ENCODE measurements at regions not wholly inside any gene's neighbourhood (a gene's known extent, or its start where the extent isn't known, plus 50 kb on each side); places are given as distances from the start of the nearest gene placed in this dataset.

DNA sequence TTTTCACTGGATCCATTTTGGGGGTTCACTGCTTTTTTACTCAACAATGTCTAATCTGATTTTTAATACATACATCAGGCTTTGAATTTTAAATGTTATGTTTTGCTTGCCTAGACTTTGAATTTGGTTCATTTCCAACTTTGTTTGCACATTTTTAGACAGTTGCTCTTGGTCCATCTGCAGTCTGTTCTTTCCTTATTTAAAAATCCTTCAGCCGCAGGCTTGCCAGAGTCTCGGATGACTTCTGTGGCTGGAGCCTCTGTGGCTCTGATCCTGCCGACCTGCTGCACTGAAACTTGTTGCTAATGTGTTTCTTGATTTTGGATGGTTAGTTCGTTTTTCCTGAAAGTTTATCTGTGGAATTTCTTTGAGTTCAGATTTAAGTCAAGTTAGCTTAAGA lies 172.0 kb upstream of the ALKAL2 start:
- Histone ChIP-seq H3K27ac (no peak overlapping the region), H3K36me3 (no peaks in the 10 kb centered on the region), H3K27me3 (no peaks in the 10 kb centered on the region), H3K9me3 (no peaks in the 10 kb centered on the region), H3K4me1 (no peaks in the 10 kb centered on the region), H3K4me3 (no peak overlapping the region)
- WGBS, 2 donors, result 36 to 47% methylated on average over 4 of the region's 4 CpGs
- TF ChIP-seq POLR2AphosphoS5 (IDR thresholded peaks at IDR 0.05) (no peak), EP300 (IDR thresholded peaks at IDR 0.05) (no peak), POLR2A (IDR thresholded peaks at IDR 0.05) (no peak)
- TF ChIP-seq, protein P1, sequence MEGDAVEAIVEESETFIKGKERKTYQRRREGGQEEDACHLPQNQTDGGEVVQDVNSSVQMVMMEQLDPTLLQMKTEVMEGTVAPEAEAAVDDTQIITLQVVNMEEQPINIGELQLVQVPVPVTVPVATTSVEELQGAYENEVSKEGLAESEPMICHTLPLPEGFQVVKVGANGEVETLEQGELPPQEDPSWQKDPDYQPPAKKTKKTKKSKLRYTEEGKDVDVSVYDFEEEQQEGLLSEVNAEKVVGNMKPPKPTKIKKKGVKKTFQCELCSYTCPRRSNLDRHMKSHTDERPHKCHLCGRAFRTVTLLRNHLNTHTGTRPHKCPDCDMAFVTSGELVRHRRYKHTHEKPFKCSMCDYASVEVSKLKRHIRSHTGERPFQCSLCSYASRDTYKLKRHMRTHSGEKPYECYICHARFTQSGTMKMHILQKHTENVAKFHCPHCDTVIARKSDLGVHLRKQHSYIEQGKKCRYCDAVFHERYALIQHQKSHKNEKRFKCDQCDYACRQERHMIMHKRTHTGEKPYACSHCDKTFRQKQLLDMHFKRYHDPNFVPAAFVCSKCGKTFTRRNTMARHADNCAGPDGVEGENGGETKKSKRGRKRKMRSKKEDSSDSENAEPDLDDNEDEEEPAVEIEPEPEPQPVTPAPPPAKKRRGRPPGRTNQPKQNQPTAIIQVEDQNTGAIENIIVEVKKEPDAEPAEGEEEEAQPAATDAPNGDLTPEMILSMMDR (IDR thresholded peaks at IDR 0.05), result no peak
- DNase-seq (no peak), ATAC-seq (ENCODE audit: low FRiP score in 2 of 2) (no peak)

DNA sequence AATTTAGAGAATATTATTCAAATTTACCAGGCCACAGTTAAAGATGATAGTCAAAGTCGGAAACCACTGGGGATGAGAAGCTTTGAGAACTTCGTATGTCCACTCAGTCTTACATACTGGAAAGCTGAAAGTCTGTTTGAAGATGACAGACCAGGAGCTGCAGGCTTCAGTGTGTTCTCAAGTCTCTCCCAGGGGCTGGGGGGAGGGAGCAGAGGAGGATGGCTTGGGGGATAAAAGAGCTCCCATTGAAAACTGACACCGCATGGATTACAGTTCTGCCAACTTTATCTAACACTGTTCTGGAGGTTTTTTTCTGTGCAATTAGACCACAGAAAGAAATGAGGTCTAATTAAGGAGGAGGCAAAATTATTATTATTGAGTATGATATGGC lies 170.5 kb upstream of the ALKAL2 start:
- H3K27me3 ChIP-seq, result no peaks in the 10 kb centered on the region
- H3K9me3 ChIP-seq, result no peaks in the 10 kb centered on the region
- H3K36me3 ChIP-seq, result no peaks in the 10 kb centered on the region
- H3K4me1 ChIP-seq, result no peaks in the 10 kb centered on the region
- TF ChIP-seq POLR2A (IDR thresholded peaks at IDR 0.05), result no peak
- TF ChIP-seq EP300 (IDR thresholded peaks at IDR 0.05), result no peak
- TF ChIP-seq, protein P1 (IDR thresholded peaks at IDR 0.05), result no peak
- no peak for TF ChIP-seq POLR2AphosphoS5 (IDR thresholded peaks at IDR 0.05)
- no peak for ATAC-seq (ENCODE audit: low FRiP score in 2 of 2)
- no peak for DNase-seq
- H3K27ac ChIP-seq, result no peak overlapping the region
- no peak overlapping the region for H3K4me3 ChIP-seq
- 72 to 85% methylated on average over 3 of the region's 3 CpGs for WGBS, 2 donors

DNA sequence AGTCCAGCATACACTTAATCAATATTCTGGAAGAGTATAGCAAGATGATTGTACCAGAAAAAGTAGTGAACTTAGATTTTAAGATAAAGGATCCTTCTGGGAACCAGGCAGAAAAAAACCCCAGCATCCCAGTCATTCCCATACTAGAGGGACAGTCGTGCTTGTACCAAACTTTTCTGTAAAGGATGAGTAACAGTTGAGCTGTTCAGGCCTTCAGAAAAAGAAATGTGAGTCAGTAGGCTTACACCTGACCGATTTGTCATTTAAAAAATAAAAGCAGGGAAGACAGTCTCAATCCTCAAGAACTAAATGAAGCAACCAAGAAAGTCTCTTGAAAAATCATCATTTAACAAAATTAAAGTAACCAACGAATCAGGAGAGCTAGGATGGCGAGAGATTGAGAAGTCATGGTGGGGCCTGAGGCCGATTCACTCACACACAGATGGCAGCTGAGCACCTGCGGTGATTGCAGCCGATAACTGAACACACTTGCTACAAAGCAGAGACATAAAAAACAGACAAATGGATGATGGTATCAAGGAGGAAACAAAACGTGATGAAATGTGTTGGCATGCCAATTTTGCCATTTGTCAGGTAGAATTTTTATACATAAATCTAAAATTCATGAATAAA lies 170.0 kb upstream of the ALKAL2 start:
- Histone ChIP-seq H3K27me3 (no peaks in the 10 kb centered on the region), H3K9me3 (no peaks in the 10 kb centered on the region), H3K27ac (no peak overlapping the region), H3K4me1 (no peaks in the 10 kb centered on the region), H3K4me3 (no peak overlapping the region), H3K36me3 (no peaks in the 10 kb centered on the region)
- ATAC-seq (ENCODE audit: low FRiP score in 2 of 2), result no peak
- WGBS, 2 donors, result 71 to 80% methylated on average over 8 of the region's 8 CpGs
- TF ChIP-seq, protein P1 (IDR thresholded peaks at IDR 0.05), result no peak
- no peak for DNase-seq

DNA sequence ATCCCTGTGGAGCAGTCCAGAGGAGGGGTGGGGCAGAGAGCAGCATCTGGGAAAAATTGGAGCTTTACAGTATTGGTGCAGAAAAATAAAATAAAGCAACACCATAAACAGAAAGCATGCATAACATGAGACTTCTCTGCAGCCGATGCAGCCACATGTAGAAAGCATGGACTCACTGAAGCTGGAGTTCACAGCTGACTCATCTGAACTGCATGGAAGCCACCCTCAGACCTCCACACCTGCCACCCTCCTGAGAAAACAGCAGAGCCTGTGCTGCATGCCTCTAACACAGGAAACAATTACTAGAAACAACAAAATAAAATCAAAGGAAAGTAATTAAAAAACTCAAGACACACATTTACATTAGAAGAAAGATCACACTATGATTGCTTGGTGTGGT lies 169.4 kb upstream of the ALKAL2 start:
- no peaks in the 10 kb centered on the region for H3K36me3 ChIP-seq
- TF ChIP-seq, protein P1 (IDR thresholded peaks at IDR 0.05), result no peak
- TF ChIP-seq EP300 (IDR thresholded peaks at IDR 0.05) (no peak), POLR2AphosphoS5 (IDR thresholded peaks at IDR 0.05) (no peak), POLR2A (IDR thresholded peaks at IDR 0.05) (no peak)
- ATAC-seq (ENCODE audit: low FRiP score in 2 of 2) (peak in 1 of 2 donors; percentile 38), DNase-seq (no peak)
- H3K9me3 ChIP-seq, result no peaks in the 10 kb centered on the region
- H3K4me1 ChIP-seq, result no peaks in the 10 kb centered on the region
- no peaks in the 10 kb centered on the region for H3K27me3 ChIP-seq
- H3K27ac ChIP-seq, result no peak overlapping the region
- WGBS, 2 donors, result 68 to 69% methylated on average over 1 of the region's 1 CpG
- H3K4me3 ChIP-seq, result no peak overlapping the region

DNA sequence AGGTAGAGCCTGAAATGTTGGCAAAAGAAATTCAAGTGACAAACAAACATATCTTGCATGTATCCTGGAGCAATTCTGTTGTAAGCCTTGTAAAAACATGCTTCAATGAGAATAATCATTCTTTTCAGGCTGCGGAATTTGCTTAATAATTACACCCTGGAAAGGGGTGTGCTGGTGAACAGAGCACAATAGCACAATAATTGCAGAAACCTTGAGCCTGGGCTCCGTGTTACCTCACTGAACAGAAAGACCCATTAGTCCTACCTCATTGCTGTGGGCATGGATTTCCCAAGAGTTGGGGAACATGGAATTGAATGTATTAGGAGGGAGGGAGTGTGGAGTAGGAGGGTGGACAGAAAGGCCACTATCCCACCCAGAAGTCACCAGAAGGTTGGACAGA lies 168.0 kb upstream of the ALKAL2 start:
- H3K4me3 ChIP-seq, result no peak overlapping the region
- 79 to 90% methylated on average over 2 of the region's 2 CpGs for WGBS, 2 donors
- H3K27ac ChIP-seq, result no peak overlapping the region
- DNase-seq (no peak), ATAC-seq (ENCODE audit: low FRiP score in 2 of 2) (no peak)
- H3K9me3 ChIP-seq, result no peaks in the 10 kb centered on the region
- TF ChIP-seq, protein P1 (IDR thresholded peaks at IDR 0.05), result no peak
- TF ChIP-seq POLR2A (IDR thresholded peaks at IDR 0.05), result no peak
- TF ChIP-seq EP300 (IDR thresholded peaks at IDR 0.05), result no peak
- TF ChIP-seq POLR2AphosphoS5 (IDR thresholded peaks at IDR 0.05), result no peak
- H3K27me3 ChIP-seq, result no peaks in the 10 kb centered on the region
- no peaks in the 10 kb centered on the region for H3K4me1 ChIP-seq
- H3K36me3 ChIP-seq, result no peaks in the 10 kb centered on the region

All from upper lobe of left lung (tissue), 6 donors.